ENCODE measurements at regions not wholly inside any gene's neighbourhood (a gene's known extent, or its start where the extent isn't known, plus 50 kb on each side); places are given as distances from the start of the nearest gene placed in this dataset.
"Not testable (repeated sequence)": the region's sequence is repeated elsewhere in the genome, so short reads cannot be mapped to it uniquely, and the experiment has no call there.

DNA sequence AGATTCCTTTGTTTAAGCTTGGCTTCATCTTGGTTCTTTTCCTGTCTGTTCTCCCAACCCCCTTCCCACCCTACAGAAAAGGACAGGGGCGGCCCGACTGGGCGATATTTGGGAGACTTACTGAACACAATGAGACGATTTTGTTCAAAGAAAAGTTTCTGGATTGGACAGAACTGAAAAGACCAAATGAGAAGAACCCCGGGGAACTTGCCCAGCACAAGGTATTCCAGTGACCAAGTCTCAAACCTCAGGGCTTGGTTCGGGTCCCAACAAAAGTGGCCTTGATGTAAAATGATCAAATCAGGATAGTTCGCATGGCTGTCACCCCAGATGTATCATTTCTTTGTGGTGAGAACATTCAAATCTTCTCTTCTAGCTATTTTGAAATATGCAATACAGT lies 73.9 kb upstream of the LYZL2 start:
- TF ChIP-seq POLR2AphosphoS5 (IDR thresholded peaks at IDR 0.05; ENCODE audit: low read depth, low read length); POLR2A (IDR thresholded peaks at IDR 0.05; ENCODE audit: low read depth, low read length); TAF1 (IDR thresholded peaks at IDR 0.05; ENCODE audit: borderline replicate concordance, low read depth, low read length): not testable (repeated sequence)
